ENCODE measurements at regions not wholly inside any gene's neighbourhood (a gene's known extent, or its start where the extent isn't known, plus 50 kb on each side); places are given as distances from the start of the nearest gene placed in this dataset.

- TF ChIP-seq CTCF (conservative IDR thresholded peaks at IDR 0.05) (no peak), EZH2 (IDR thresholded peaks at IDR 0.05; ENCODE audit: low read depth) (no peak)
These were observed 73.3 kb upstream of the SOX13 start for GRCh38 chr1:203999618-204000017.
